ENCODE measurements at regions not wholly inside any gene's neighbourhood (a gene's known extent, or its start where the extent isn't known, plus 50 kb on each side); places are given as distances from the start of the nearest gene placed in this dataset.
"Not testable (repeated sequence)": the region's sequence is repeated elsewhere in the genome, so short reads cannot be mapped to it uniquely, and the experiment has no call there.

GRCh38 chr6:72457738-72458137 is 164.1 kb upstream of the KCNQ5 start:
- Histone ChIP-seq H3K4me3 (ENCODE audit: insufficient read depth, low read depth, low read length) (no peak overlapping the region), H3K36me3 (replicated peaks; ENCODE audit: control insufficient read depth, insufficient read depth, low read length) (no peaks in the 10 kb centered on the region), H3K27me3 (ENCODE audit: control insufficient read depth, insufficient read depth, low read length) (no peaks in the 10 kb centered on the region)
- DNase-seq = no peak

GRCh38 chr6:72458521-72458920 is 163.3 kb upstream of the KCNQ5 start:
- H3K27me3 ChIP-seq (ENCODE audit: control insufficient read depth, insufficient read depth, low read length) = no peaks in the 10 kb centered on the region
- H3K36me3 ChIP-seq (replicated peaks; ENCODE audit: control insufficient read depth, insufficient read depth, low read length) = no peaks in the 10 kb centered on the region
- DNase-seq = no peak
- no peak overlapping the region for H3K4me3 ChIP-seq (ENCODE audit: insufficient read depth, low read depth, low read length)

- DNase-seq = no peak
- no peak overlapping the region for H3K4me3 ChIP-seq (ENCODE audit: insufficient read depth, low read depth, low read length)
- no peaks in the 10 kb centered on the region for H3K27me3 ChIP-seq (ENCODE audit: control insufficient read depth, insufficient read depth, low read length)
- H3K36me3 ChIP-seq (replicated peaks; ENCODE audit: control insufficient read depth, insufficient read depth, low read length) = no peaks in the 10 kb centered on the region
These were observed 160.7 kb upstream of the KCNQ5 start for GRCh38 chr6:72461144-72461543.

GRCh38 chr6:72464246-72464645 is 157.6 kb upstream of the KCNQ5 start:
- Histone ChIP-seq H3K4me3 (ENCODE audit: insufficient read depth, low read depth, low read length) (no peak overlapping the region), H3K27me3 (ENCODE audit: control insufficient read depth, insufficient read depth, low read length) (no peaks in the 10 kb centered on the region), H3K36me3 (replicated peaks; ENCODE audit: control insufficient read depth, insufficient read depth, low read length) (no peaks in the 10 kb centered on the region)
- DNase-seq = no peak

- H3K36me3 ChIP-seq (replicated peaks; ENCODE audit: control insufficient read depth, insufficient read depth, low read length) = no peaks in the 10 kb centered on the region
- no peak overlapping the region for H3K4me3 ChIP-seq (ENCODE audit: insufficient read depth, low read depth, low read length)
- no peak for DNase-seq
- no peaks in the 10 kb centered on the region for H3K27me3 ChIP-seq (ENCODE audit: control insufficient read depth, insufficient read depth, low read length)
These were observed 156.8 kb upstream of the KCNQ5 start for GRCh38 chr6:72464791-72465691.

- Histone ChIP-seq H3K27me3 (ENCODE audit: control insufficient read depth, insufficient read depth, low read length) (no peaks in the 10 kb centered on the region), H3K4me3 (ENCODE audit: insufficient read depth, low read depth, low read length) (no peak overlapping the region), H3K36me3 (replicated peaks; ENCODE audit: control insufficient read depth, insufficient read depth, low read length) (no peaks in the 10 kb centered on the region)
- DNase-seq = no peak
These were observed 155.4 kb upstream of the KCNQ5 start for GRCh38 chr6:72466471-72466870.

- Histone ChIP-seq H3K36me3 (replicated peaks; ENCODE audit: control insufficient read depth, insufficient read depth, low read length) (no peaks in the 10 kb centered on the region), H3K27me3 (ENCODE audit: control insufficient read depth, insufficient read depth, low read length) (no peaks in the 10 kb centered on the region), H3K4me3 (ENCODE audit: insufficient read depth, low read depth, low read length) (no peak overlapping the region)
- no peak for DNase-seq
These were observed 154.8 kb upstream of the KCNQ5 start for GRCh38 chr6:72466971-72467566.

GRCh38 chr6:72469406-72469983 is 152.4 kb upstream of the KCNQ5 start:
- not testable (repeated sequence) for H3K4me3 ChIP-seq (ENCODE audit: insufficient read depth, low read depth, low read length); H3K27me3 ChIP-seq (ENCODE audit: control insufficient read depth, insufficient read depth, low read length); DNase-seq; H3K36me3 ChIP-seq (replicated peaks; ENCODE audit: control insufficient read depth, insufficient read depth, low read length)

GRCh38 chr6:72476051-72476450 is 145.8 kb upstream of the KCNQ5 start:
- H3K36me3 ChIP-seq (replicated peaks; ENCODE audit: control insufficient read depth, insufficient read depth, low read length) = no peaks in the 10 kb centered on the region
- no peaks in the 10 kb centered on the region for H3K27me3 ChIP-seq (ENCODE audit: control insufficient read depth, insufficient read depth, low read length)
- DNase-seq = no peak
- no peak overlapping the region for H3K4me3 ChIP-seq (ENCODE audit: insufficient read depth, low read depth, low read length)

- H3K4me3 ChIP-seq (ENCODE audit: insufficient read depth, low read depth, low read length) = no peak overlapping the region
- no peak for DNase-seq
- H3K27me3 ChIP-seq (ENCODE audit: control insufficient read depth, insufficient read depth, low read length) = no peaks in the 10 kb centered on the region
- H3K36me3 ChIP-seq (replicated peaks; ENCODE audit: control insufficient read depth, insufficient read depth, low read length) = no peaks in the 10 kb centered on the region
These were observed 145.2 kb upstream of the KCNQ5 start for GRCh38 chr6:72476646-72477045.

GRCh38 chr6:72495441-72495840 is 126.4 kb upstream of the KCNQ5 start:
- DNase-seq = no peak
- Histone ChIP-seq H3K4me3 (ENCODE audit: insufficient read depth, low read depth, low read length) (no peak overlapping the region), H3K27me3 (ENCODE audit: control insufficient read depth, insufficient read depth, low read length) (no peaks in the 10 kb centered on the region), H3K36me3 (replicated peaks; ENCODE audit: control insufficient read depth, insufficient read depth, low read length) (no peaks in the 10 kb centered on the region)

- no peak for DNase-seq
These were observed 124.7 kb upstream of the KCNQ5 start for GRCh38 chr6:72497186-72497585.

GRCh38 chr6:72500669-72501068 is 121.2 kb upstream of the KCNQ5 start:
- no peak for DNase-seq
- H3K4me3 ChIP-seq (ENCODE audit: insufficient read depth, low read depth, low read length) = no peak overlapping the region
- no peaks in the 10 kb centered on the region for H3K36me3 ChIP-seq (replicated peaks; ENCODE audit: control insufficient read depth, insufficient read depth, low read length)
- H3K27me3 ChIP-seq (ENCODE audit: control insufficient read depth, insufficient read depth, low read length) = no peaks in the 10 kb centered on the region

More at GRCh38 chr6:72497186-72497585, 124.7 kb upstream of the KCNQ5 start:
- Histone ChIP-seq H3K36me3 (replicated peaks; ENCODE audit: control insufficient read depth, insufficient read depth, low read length) (no peaks in the 10 kb centered on the region), H3K27me3 (ENCODE audit: control insufficient read depth, insufficient read depth, low read length) (no peaks in the 10 kb centered on the region), H3K4me3 (ENCODE audit: insufficient read depth, low read depth, low read length) (no peak overlapping the region)

- DNase-seq = no peak
- no peaks in the 10 kb centered on the region for H3K27me3 ChIP-seq (ENCODE audit: control insufficient read depth, insufficient read depth, low read length)
- no peak overlapping the region for H3K4me3 ChIP-seq (ENCODE audit: insufficient read depth, low read depth, low read length)
These were observed 117.5 kb upstream of the KCNQ5 start for GRCh38 chr6:72504406-72504805.

GRCh38 chr6:72505446-72505845 is 116.4 kb upstream of the KCNQ5 start:
- H3K27me3 ChIP-seq (ENCODE audit: control insufficient read depth, insufficient read depth, low read length) = no peaks in the 10 kb centered on the region
- no peaks in the 10 kb centered on the region for H3K36me3 ChIP-seq (replicated peaks; ENCODE audit: control insufficient read depth, insufficient read depth, low read length)
- no peak for DNase-seq
- no peak overlapping the region for H3K4me3 ChIP-seq (ENCODE audit: insufficient read depth, low read depth, low read length)

More at GRCh38 chr6:72504406-72504805, 117.5 kb upstream of the KCNQ5 start:
- no peaks in the 10 kb centered on the region for H3K36me3 ChIP-seq (replicated peaks; ENCODE audit: control insufficient read depth, insufficient read depth, low read length)

Data from H7 (cell line).